22Rv1 (cell line): ENCODE measurements at regions not wholly inside any gene's neighbourhood (a gene's known extent, or its start where the extent isn't known, plus 50 kb on each side); places are given as distances from the start of the nearest gene placed in this dataset.

Experiments used
- CTCF ChIP-seq: fragments of 450-650 bp; IDR thresholded peaks from 2 replicates; pipeline ENCODE4 v1.5.1; 2017; ENCODE audit warnings: mild to moderate bottlenecking
- ZFX ChIP-seq: fragments of 450-650 bp; IDR thresholded peaks from 2 replicates; pipeline ENCODE4 v1.6.1; 2017; ENCODE audit warnings: antibody characterized with exemption, borderline replicate concordance

- TF ChIP-seq CTCF (no peak), ZFX (no peak)
Observed at GRCh38 chr3:117979466-117979865, 1055.2 kb downstream of the IGSF11 start.
